Smooth muscle cell (in vitro differentiated cells): ENCODE measurements at regions not wholly inside any gene's neighbourhood (a gene's known extent, or its start where the extent isn't known, plus 50 kb on each side); places are given as distances from the start of the nearest gene placed in this dataset.

Source experiments
- DNase-seq: peaks from one replicate; lab custom pipeline; 2025; ENCODE audit not compliant: unreplicated experiment; lab: John Stamatoyannopoulos, UW
- H2AFZ ChIP-seq: fragments of 200-600 bp; sonication (generic); 2 replicates; pipeline ENCODE4 v1.6.0; 2016; ENCODE audit warnings: antibody characterized with exemption, low read depth, mild to moderate bottlenecking
- H3F3A ChIP-seq: fragments of 200-600 bp; sonication (generic); 2 replicates; pipeline ENCODE4 v1.6.0; 2017; ENCODE audit warnings: antibody characterized with exemption, low read depth
- H3K27ac ChIP-seq: fragments of 200-600 bp; sonication (generic); 2 replicates; pipeline ENCODE4 v1.5.1; 2016; ENCODE audit warnings: low read depth, mild to moderate bottlenecking
- H3K27me3 ChIP-seq: fragments of 200-600 bp; sonication (generic); 2 replicates; pipeline ENCODE4 v1.6.1; 2016; ENCODE audit warnings: low read depth, mild to moderate bottlenecking
- H3K36me3 ChIP-seq: fragments of 200-600 bp; sonication (generic); 2 replicates; pipeline ENCODE4 v1.5.1; 2016; ENCODE audit warnings: low read depth
- H3K4me1 ChIP-seq: fragments of 200-600 bp; sonication (generic); 2 replicates; pipeline ENCODE4 v1.5.1; 2016; ENCODE audit warnings: low read depth
- H3K4me2 ChIP-seq: fragments of 200-600 bp; sonication (generic); 2 replicates; pipeline ENCODE4 v1.6.0; 2016; ENCODE audit warnings: mild to moderate bottlenecking
- H3K4me3 ChIP-seq: fragments of 200-600 bp; sonication (generic); 2 replicates; pipeline ENCODE4 v1.5.1; 2016; ENCODE audit warnings: mild to moderate bottlenecking
- H3K79me2 ChIP-seq: fragments of 200-600 bp; sonication (generic); 2 replicates; pipeline ENCODE4 v1.6.0; 2016; ENCODE audit warnings: low read depth, mild to moderate bottlenecking
- H3K9ac ChIP-seq: fragments of 200-600 bp; sonication (generic); 2 replicates; pipeline ENCODE4 v1.6.0; 2016; ENCODE audit warnings: low read depth
- H3K9me3 ChIP-seq: fragments of 200-600 bp; sonication (generic); replicated peaks from 2 replicates; pipeline ENCODE4 v1.5.1; 2016; ENCODE audit warnings: low read depth
- H4K20me1 ChIP-seq: fragments of 200-600 bp; sonication (generic); 2 replicates; pipeline ENCODE4 v1.6.0; 2016; ENCODE audit warnings: low read depth
- CTCF ChIP-seq: fragments of 200-600 bp; sonication (generic); IDR thresholded peaks from 2 replicates; pipeline ENCODE4 v1.5.1; 2017; ENCODE audit warnings: borderline replicate concordance, mild to moderate bottlenecking, antibody characterized with exemption; ENCODE audit not compliant: insufficient read depth, poor library complexity, severe bottlenecking
- WGBS: methylation state at CpG from one replicate; pipeline ENCODE4 v1.1.7; 2016; ENCODE audit warnings: low lambda C conversion rate; 5-methylcytosine and 5-hydroxymethylcytosine counted together

- Histone ChIP-seq H3K36me3 (no peaks in the 10 kb centered on the region), H4K20me1 (no peaks in the 10 kb centered on the region), H3K4me1 (no peaks in the 10 kb centered on the region), H3K9ac (no peak overlapping the region), H3K9me3 (no peaks in the 10 kb centered on the region), H3K27ac (no peak overlapping the region), H3K4me3 (no peak overlapping the region), H2AFZ (no peak overlapping the region), H3K27me3 (no peaks in the 10 kb centered on the region), H3K4me2 (no peak overlapping the region), H3K79me2 (no peaks in the 10 kb centered on the region), H3F3A (no peaks in the 10 kb centered on the region)
- no peak for TF ChIP-seq CTCF
- DNase-seq = no peak
- 83% methylated on average over 4 of the region's 4 CpGs for WGBS
Measured at GRCh38 chrX:25166145-25166544, 150.4 kb upstream of the ARX start.

- Histone ChIP-seq H3K9ac (no peak overlapping the region), H3K9me3 (no peaks in the 10 kb centered on the region), H2AFZ (no peak overlapping the region), H3K27ac (no peak overlapping the region), H3K4me2 (no peak overlapping the region), H3K79me2 (no peaks in the 10 kb centered on the region), H3K36me3 (no peaks in the 10 kb centered on the region), H3F3A (no peaks in the 10 kb centered on the region), H3K27me3 (no peaks in the 10 kb centered on the region), H4K20me1 (no peaks in the 10 kb centered on the region), H3K4me1 (no peaks in the 10 kb centered on the region), H3K4me3 (no peak overlapping the region)
- DNase-seq = no peak
- no peak for TF ChIP-seq CTCF
- 85% methylated on average over 2 of the region's 2 CpGs for WGBS
Measured at GRCh38 chrX:25158635-25159034, 142.9 kb upstream of the ARX start.

GRCh38 chrX:25156832-25157231, 141.1 kb upstream of the ARX start:
- Histone ChIP-seq H3K4me1 (no peaks in the 10 kb centered on the region), H3K4me2 (no peak overlapping the region), H3K4me3 (no peak overlapping the region), H2AFZ (no peak overlapping the region), H4K20me1 (no peaks in the 10 kb centered on the region), H3F3A (no peaks in the 10 kb centered on the region), H3K27me3 (no peaks in the 10 kb centered on the region), H3K9me3 (no peaks in the 10 kb centered on the region), H3K27ac (no peak overlapping the region), H3K9ac (no peak overlapping the region), H3K79me2 (no peaks in the 10 kb centered on the region), H3K36me3 (no peaks in the 10 kb centered on the region)
- no peak for TF ChIP-seq CTCF
- WGBS = 88% methylated on average over 3 of the region's 3 CpGs
- no peak for DNase-seq

- no peak for DNase-seq
- TF ChIP-seq CTCF = no peak
- Histone ChIP-seq H3K9ac (no peak overlapping the region), H3K36me3 (no peaks in the 10 kb centered on the region), H3K27ac (no peak overlapping the region), H3K9me3 (no peaks in the 10 kb centered on the region), H2AFZ (no peak overlapping the region), H3K4me2 (no peak overlapping the region), H3K4me3 (no peak overlapping the region), H3K79me2 (no peaks in the 10 kb centered on the region), H3K27me3 (no peaks in the 10 kb centered on the region), H3K4me1 (no peaks in the 10 kb centered on the region), H3F3A (no peaks in the 10 kb centered on the region), H4K20me1 (no peaks in the 10 kb centered on the region)
- WGBS = 9% methylated on average over 3 of the region's 3 CpGs
Measured at GRCh38 chrX:25156323-25156722, 140.6 kb upstream of the ARX start.
